GM13977 (cell line): ENCODE measurements at regions not wholly inside any gene's neighbourhood (a gene's known extent, or its start where the extent isn't known, plus 50 kb on each side); places are given as distances from the start of the nearest gene placed in this dataset.

ENCODE experiments used
- DNase-seq: peaks from one replicate; pipeline ENCODE4 v3.0.0; 2012; ENCODE audit warnings: low spot score
- in situ Hi-C: fragments of 300-500 bp; cut with MboI; formaldehyde crosslinking; loops from one replicate; pipeline ENCODE4 v1.12.0; 2022; ENCODE audit warnings: low sequenced_read_pairs, low pct_unique_long_range_greater_than_20kb, mixed read lengths, inconsistent platforms; ENCODE audit not compliant: unreplicated experiment
- TF ChIP-seq, protein P1 (sequence below): IDR thresholded peaks from 2 replicates; pipeline ENCODE4 v1.5.1; 2012; ENCODE audit warnings: mild to moderate bottlenecking, control low read depth; ENCODE audit not compliant: insufficient read depth; ENCODE audit errors: extremely low read depth, missing control alignments

DNA sequence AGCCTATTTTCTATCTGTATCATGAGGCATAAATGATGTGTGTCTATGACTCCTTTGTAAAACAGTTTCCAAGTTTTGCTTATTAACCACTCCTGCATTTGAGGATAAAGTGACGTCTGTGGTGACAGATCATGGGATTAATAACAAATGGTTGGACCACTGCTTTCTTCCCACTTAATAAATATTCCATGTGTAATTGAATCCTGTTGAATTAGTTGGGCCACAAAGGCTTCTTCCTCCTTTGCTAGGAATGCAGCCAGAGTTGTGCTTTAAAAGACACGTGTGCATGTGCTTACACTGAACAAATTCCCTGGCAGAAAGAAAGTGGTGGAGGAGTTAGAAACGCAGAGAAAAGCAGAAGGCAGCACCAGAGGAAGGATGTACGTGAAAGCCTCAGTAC, 150.2 kb downstream of the ACTBL2 start:
- TF ChIP-seq, protein P1, sequence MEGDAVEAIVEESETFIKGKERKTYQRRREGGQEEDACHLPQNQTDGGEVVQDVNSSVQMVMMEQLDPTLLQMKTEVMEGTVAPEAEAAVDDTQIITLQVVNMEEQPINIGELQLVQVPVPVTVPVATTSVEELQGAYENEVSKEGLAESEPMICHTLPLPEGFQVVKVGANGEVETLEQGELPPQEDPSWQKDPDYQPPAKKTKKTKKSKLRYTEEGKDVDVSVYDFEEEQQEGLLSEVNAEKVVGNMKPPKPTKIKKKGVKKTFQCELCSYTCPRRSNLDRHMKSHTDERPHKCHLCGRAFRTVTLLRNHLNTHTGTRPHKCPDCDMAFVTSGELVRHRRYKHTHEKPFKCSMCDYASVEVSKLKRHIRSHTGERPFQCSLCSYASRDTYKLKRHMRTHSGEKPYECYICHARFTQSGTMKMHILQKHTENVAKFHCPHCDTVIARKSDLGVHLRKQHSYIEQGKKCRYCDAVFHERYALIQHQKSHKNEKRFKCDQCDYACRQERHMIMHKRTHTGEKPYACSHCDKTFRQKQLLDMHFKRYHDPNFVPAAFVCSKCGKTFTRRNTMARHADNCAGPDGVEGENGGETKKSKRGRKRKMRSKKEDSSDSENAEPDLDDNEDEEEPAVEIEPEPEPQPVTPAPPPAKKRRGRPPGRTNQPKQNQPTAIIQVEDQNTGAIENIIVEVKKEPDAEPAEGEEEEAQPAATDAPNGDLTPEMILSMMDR, result no peak
- no peak for DNase-seq
- in situ Hi-C loops, result no loop called here

DNA sequence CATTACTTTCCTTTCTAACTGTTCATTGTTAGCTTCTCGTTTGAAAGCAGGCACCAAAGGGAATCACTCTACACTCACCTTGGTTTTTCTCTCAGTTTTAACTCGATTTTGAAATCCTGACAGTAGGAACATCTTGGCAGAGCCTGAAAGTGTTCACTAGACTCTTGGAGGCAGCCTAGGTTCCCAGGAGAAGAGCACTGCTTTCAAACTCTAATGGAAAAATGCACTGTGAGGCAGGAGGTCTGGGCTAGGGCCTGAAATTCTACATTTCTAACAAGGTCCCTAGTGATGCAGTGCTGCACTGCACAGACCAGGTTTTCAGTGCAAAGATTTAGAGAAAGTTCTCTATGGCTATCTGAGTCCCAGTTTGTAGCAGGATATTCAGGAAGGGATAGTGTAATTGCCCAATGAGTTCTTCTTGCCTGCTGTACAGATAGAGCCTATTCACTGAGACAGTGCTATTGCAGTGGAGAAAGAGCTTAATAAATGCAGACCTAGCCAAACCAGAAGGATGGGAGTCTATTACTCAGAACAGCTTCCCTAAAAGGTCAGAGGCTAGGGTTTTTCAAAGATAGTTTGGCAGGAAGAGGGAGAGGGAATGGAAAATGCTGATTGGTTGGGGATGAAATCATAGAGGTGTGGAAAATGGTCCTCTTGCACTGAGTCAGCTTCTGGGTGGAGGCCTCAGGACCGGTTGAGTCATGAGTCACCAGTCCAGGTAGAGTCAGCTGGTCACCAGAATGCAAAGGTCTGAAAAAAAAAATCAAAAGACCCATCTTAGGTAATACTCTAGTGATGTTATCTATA, 153.9 kb downstream of the GPBP1 start:
- TF ChIP-seq, protein P1, result no peak
- in situ Hi-C loops, result no loop called here
- DNase-seq, result no peak

DNA sequence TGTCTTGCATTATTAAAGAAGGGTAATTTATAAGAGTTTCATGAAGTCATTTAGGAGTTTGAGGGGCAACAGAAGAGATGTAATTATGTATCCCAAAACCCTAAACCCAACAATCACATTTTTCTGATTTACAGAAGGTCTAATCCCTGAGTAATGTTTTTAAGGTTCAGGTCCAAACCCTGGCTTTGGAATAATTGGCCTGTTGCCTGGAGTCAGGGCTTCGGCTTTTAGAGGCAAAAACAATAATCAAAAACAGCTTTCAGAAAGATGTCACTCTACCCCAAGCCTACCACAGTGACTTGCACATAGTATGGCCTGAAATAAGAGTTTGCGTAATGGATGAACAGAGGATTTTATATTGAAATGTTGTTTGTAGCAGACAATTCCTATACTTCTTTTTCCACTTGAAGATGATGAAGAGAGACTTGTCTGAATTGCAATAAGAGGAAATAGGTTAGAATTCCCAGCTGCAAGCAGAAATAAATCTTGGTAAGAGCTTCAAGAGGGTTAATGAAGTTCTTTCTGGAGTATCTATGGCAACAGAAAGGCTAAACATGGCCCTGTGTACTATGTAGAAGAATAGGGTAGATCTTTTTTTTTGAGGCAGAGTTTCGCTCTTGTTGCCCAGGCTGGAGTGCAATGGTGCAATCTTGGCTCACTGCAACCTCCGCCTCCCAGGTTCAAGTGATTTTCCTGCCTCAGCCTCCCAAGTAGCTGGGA, 152.0 kb downstream of the GPBP1 start:
- DNase-seq, result no peak
- TF ChIP-seq, protein P1, result no peak
- in situ Hi-C loops, result no loop called here

DNA sequence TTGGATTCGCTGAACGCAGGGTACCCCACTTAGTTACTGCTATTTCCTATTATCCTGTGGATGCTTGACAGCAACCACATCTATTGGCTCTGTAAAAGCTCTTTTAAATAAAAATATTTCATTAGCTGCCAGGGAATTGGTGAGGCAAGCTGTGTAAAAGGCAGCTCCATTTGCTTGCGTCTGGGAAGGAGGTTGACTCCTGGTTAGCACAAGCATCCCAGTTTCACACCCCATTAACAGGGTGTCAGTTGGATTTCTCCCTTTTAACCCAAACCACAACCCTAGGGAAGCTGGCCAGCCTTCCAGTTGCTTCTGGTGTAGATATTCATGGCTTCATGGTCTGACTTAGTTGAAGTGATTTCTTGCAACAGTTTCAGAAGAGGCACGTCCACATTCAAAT, 151.0 kb downstream of the GPBP1 start:
- no peak for DNase-seq

DNA sequence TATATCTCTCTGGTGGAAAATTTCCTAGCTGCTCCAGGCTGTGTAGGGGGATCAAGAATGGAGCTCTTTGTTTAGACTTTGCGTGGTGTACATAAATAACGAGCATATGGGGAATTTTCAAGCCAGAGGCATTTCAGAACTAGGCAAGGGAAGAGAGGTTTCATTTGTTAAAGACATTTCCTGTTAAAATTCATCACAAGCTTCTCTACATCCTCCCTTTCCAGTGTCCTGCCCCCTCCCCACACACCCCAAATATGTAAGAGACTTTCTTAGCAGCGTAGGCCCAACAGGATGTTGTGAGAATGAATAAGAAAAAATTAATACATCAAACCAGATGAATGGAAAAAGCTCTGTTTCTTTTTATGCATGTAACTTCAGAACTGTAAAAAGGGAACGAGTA, 150.3 kb downstream of the GPBP1 start:
- in situ Hi-C loops, result no loop called here
- TF ChIP-seq, protein P1, result no peak
- no peak for DNase-seq

More for the DNA sequence above, 151.0 kb downstream of the GPBP1 start:
- TF ChIP-seq, protein P1, result no peak
- in situ Hi-C loops, result no loop called here

DNA sequence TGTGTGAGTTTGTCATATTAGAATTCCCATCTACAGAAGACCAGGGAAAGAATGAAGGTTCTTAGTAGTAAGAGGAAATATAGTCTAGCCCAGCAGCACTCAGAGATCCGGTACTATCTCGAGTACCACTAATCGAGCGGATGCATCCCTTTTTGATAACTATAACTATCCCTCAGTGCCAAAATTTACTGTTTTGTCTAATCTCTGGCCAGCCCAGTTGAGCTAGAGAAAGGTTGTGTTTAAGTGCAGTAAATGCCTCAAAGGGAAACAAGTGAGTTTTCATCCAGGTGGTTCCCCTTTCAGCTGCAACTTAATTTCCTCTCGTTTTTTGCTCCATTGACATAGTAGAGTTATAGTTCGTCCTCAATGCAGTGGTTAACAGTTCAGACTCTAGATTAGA, 146.7 kb downstream of the GPBP1 start:
- no peak for DNase-seq
- in situ Hi-C loops, result no loop called here

More for the DNA sequence above, 146.7 kb downstream of the GPBP1 start:
- TF ChIP-seq, protein P1, result no peak
